Stimulated activated CD4-positive, alpha-beta T cell treated with anti-CD3 and anti-CD28 coated beads, Interleukin-1b, Interleukin-23, amount 100 ng/mL, for 48 hours (primary cell): ENCODE measurements at regions not wholly inside any gene's neighbourhood (a gene's known extent, or its start where the extent isn't known, plus 50 kb on each side); places are given as distances from the start of the nearest gene placed in this dataset.

Experiments
- DNase-seq: peaks from one replicate; pipeline ENCODE4 v3.0.0-alpha.2; 2020

DNA sequence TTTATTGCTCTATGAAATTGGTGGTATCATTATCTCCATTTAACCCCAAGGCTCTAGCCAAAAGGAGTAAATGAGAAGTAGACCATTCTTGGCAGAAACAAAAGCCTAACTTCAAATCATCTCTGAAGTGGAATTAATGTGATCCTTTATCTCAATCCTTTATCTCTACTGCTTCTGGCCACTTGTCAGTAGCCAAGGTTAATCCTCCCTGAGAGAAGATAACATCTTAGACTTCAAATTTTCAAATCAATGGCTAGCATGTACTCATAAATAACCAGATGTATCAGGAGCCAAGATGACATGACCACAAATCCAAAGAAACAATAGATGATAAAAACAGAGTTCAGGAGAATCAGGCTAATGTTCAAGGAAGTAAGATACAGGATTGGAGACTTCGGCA is 123.1 kb upstream of the RASSF8 start:
- DNase-seq, result no peak

DNA sequence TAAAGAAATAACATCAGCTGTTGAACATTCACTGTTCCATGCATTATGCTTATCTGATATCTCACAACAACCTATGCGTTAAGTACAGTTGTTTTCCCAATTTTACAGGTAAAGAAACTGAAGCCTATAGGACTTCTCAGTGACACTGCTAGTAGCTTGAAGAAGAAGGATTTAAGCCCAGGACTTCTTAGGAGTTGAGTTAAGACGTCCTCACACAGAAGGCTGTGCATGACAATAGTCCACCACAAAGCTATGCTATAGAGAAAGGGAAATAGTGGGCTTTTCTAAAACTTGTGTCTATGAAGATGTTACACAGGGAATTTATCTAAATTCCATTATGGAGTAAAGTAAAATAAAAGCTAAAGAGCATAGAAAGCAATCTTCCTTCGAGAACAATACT is 120.5 kb upstream of the RASSF8 start:
- no peak for DNase-seq

DNA sequence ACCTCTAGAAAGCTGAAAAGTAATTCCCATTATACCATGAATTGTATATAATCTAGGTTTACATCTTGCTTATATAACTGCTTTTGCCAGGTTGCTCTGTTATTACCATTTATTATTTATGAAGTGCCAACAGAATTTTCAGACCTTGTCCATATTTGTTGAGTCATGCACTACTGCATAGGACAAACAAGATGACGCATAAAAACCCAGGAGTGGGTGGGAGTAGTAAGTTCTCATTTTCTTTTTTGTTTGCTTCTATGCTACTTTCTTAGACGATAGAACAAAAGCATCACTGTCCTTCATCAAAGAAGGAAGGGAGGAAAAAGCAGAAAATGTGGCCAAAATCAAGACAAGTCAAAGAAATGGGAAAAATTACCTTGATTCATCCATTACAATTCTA is 119.0 kb upstream of the RASSF8 start:
- no peak for DNase-seq

DNA sequence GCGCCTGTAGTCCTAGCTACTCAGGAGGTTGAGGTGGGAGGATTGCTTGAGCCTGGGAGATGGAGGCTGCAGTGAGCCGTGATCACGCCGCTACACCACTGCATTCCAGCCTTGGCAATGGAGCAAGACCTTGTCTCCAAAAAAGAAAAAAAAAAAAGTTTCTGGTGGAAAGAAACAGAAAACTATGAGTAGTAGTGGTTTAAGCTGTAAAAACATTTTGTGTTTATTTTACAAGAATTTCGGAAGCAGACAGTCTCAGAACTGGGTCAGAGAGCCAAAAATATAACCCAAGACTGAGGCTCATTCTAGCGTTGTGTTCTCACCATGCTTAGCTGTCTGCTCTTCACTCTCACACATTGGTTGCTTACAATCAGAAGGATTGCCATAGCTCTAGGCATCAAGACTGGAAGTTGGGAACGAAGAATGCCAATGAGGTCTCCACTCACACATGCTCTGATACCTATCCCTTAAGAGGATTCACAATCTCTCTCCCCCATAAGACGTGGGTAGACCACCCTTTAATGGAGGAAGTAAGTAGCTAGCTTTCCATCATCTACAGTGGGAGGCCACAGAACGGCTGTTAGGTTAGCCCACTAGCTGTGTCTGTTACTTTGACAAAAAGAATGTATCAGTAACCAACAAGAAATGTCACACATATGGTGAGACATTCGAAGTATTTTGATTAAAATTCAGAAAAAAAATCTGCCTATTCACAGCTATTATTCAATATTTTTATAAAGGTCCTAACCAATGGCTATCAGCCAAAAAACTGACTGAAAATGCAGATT is 117.6 kb upstream of the RASSF8 start:
- DNase-seq, result no peak

DNA sequence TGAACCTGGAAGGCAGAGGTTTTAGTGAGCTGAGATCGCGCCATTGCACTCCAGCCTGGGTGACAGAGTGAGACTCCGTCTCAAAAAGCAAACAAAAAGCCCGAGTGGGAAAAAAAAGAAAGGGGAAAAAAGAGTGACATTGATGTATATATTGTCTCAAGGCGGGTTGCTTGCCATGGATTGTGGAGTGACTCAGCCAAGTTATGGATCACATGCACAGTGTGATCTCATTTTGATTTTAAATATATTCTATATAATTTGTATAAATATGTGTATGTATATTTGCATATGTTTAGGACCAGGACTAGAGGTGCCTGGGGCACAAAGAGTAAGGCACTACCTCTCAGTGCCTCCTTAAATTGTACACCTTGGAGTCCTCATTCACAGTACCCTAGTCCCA is 116.2 kb upstream of the RASSF8 start:
- DNase-seq, result no peak

DNA sequence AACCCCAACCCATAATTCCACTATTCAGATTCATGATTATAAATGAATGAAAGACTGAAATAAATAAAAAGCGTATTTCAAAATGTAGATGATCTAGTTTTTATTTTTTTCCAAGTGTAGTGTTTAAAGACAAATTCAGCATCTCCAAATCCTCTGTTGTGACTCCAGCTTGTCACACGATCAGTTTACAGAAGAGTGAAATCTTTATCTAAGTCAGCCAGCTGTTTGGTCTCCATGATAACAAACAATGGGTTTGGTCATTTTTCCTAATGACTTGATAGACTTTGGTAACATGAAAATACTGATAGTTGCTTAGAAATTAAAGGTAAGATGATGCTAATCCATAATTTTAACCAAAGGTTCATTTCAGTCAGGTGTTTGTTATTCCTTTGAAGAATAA is 114.5 kb upstream of the RASSF8 start:
- no peak for DNase-seq

DNA sequence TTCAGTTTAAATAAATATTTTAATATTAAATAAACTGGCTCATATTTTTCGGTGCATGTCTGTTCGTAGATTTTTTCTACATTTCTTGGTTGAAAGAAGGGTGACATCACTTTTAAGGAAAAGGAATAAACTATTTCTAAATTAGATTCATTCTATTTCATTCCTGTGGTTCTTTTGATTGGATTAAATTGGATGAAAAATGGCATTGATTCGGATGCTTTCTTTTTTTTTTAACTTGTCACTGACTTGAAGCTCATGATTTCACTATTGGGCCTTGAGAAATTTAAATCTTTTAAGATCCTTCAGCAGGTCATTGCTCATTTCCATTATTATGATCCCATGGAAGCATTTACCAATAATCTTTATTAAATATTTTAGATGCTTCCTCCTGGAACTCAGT is 113.1 kb upstream of the RASSF8 start:
- DNase-seq, result no peak

DNA sequence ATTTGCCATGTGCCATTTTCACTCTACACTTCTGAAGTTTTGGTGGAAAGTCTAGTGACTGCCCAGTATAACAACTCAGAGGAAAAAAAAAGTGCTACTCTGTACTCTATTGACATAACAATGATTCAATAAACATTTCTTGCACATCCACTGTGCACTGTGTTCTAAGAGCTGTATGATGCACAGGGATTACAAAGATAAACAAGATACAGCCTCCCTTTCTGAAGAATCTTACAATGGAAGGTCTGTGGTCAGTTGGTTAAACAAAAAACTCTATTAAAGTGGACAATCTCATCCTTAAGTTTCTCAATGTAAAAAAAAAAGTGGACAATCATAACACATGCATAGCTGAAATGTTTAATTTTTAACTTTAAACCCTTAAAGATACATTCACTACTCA is 105.7 kb upstream of the RASSF8 start:
- no peak for DNase-seq

DNA sequence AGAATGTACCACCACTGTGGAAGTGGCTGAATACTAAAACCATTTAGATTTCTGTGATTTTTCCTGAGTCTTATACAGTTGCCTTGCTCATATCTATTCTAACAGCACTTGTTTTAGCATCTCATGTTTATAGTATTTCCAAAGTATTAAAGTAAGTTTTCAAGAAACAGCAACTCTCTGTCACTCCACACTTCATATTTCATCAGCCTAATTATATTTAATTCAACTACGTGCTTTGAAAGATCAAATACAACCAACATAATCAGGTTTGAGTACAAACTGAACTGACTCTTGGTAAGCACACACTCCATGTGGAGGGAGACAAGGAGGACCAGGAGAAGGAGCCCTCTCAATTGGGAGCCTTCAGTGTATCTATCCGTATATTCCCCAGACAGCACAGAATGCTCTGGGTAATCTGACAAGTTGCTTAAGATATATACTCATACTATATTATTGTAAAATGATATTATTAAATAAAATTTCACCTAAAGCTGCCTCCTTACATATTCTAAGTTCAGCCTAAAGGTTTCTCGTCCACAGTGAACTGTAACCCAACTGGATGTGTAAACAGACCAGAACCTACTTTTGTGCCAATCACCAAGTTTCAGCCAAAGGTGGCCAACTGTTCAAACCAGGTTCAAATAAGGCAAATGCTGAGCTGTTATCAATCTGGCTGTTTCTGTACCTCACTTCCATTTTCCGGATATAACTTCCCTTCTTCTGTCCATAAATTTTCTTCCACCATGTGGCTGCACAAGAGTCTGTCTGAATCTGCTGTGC is 105.0 kb upstream of the RASSF8 start:
- DNase-seq, result no peak

DNA sequence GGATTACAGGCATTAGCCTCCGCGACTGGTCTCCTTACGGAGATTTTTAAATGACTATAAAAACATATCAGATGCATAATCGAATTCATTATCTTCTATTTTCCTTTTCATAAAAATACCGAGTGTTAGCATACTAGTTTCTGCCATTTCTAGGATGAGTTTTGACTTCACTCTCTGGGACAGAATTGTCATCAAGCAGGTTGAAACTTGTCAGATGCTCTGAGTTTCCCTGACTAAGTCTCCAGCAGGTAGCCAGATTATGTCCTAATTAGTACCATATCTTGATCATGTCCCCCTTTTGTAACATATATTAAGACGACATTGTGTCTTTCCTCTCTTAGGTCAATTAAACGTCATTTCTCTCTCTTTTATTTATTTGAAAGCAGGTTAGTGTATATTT is 103.5 kb upstream of the RASSF8 start:
- DNase-seq, result no peak

DNA sequence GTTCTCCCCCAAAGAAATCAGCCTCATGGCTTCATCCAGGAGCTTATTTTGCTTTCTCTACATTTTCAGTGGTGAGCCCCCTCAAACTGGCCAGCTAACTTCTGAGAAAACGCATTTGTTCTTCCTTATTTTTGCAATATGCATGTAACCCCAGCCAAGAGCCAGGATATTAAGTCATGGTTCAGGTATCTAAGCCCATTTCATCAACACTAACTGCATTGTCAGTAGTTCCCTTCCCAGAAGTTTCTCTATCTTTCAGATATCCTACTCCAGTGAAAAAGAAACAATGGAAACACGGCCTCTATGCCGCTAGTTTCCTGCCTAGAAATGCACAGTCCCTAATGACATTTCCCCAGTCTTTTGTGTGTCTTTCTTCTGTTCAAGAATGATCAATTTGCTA is 102.8 kb upstream of the RASSF8 start:
- no peak for DNase-seq

DNA sequence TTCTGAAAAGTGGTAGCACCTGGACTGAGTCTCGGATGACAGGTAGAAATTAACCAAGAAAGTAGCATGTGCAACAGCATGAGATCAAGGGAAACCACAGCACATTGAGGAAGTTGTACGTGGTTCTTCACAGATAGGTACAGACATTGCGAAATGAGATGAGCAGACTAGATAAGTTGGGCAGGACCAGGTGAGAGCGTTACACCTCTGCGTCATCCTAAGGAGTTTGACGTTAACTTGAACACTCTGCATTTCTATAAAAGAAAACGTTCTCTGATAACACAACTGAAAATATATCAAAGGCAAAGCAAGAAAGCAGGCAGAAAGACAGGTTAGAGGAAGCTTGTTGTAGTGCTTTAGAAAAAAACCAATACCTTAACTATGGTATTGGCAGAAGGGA is 98.5 kb upstream of the RASSF8 start:
- no peak for DNase-seq

DNA sequence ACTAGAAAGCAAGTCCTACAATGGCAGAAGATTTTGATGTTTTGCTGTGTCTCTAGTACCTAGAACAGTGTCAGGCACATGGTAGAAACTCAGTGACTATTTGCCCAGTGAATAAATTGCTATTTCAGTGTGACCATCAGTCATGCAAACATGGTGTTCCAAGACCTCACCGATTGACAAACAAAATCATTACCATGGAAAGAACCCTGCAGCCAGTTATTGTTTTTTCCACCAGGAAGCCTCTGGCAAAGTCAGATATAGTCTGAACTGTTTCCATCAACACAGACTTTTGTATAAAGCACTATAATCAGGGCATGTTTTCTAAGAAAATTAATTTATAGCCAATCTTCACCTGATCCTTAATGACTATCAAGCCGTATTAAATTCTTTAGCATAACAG is 97.3 kb upstream of the RASSF8 start:
- DNase-seq, result no peak

DNA sequence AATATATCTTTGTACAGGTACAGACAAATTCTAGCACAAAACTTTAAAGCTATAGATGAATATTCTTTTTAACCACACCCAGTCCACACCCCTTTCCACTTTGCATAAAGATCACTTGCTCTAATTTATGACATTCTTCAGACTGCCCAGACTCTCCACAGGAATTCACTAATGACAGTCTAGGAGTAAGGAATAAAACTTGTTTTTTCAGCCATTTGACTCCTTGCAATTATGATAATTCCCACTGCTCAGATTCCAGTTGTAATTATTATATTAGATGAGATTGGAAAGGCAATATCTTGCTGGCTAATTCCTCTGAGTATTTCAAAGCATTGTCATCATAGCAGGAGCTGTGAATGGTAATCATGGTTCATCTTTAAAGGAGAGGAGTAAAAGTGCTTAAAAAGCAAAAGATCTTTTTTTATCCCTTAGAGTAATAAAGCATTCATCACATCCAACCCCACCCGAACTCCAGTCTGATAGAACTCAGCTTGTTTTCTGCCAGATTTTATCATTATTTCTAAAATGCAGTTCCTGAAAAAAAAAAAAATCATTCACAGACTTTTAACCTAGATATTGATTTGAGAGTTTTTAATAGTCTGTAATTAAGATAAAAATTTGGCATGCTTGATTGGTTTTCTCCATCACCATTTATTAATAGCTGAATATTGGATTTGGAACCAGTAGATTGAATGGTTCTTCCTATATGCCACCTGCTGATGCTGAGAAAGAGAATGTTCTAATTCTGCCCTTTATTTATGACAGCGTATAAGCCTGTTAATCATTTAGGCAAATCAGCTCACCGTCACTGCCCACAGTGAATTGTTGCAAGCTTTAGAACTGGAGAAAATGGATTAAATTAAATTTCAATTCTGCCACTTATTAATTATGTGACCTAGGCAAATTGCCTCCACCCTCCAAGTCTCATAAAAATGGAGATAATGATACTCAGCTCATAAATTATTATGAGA is 93.9 kb upstream of the RASSF8 start:
- DNase-seq, result no peak

DNA sequence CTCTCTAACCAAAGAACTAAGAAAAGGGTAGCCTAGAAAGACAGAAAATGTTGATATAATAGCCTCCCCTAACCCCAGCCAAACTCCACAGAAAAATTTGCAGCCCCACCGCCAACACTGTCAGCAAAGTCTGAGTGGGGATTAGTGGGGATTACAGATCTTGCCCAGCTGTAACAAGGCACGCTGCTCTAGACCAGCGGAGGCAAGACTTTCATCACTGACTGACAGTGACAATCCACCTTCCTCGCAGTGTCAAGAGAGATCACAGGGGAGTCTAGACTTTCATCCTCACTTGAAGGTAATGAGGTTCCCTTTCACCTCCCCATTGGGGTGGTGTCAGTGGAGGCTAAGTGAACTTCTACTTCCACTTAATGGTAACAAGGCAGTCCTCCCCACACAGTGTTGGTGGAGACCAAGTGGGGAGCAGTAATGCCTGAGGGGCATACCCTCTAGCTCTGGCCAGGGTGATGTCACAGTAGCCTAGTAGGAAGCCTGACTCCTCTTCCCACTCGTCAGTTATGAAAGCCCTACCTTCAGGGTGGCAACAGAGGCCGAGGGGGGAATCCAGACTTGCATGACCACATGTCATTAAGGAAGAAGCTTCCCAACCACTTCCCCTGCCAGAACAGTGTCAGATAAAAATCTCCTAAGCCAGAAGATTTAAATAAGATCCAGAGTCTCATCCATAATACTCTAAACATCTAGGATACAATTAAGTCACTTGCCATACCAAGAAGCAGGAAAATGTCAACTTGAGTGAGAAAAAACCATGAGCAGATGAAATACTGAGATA is 91.7 kb upstream of the RASSF8 start:
- no peak for DNase-seq

DNA sequence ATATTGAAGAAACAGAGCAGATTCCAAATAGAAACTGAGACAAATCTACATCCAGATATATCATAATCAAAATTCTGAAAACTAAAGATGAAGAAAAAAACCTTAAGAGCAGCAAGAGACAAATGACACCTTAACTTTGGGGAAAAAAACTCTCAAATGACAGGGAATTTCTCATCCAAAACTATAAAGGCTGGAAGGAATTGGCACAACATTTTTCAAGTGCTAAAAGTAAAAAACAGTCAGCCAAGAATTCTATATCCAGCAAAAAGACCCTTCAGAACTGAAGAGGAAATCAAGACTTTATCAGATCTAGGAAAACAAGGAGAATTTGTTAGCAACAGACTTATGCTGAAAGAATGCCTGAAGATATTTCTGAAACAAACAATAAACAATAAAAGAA is 90.3 kb upstream of the RASSF8 start:
- DNase-seq, result no peak

DNA sequence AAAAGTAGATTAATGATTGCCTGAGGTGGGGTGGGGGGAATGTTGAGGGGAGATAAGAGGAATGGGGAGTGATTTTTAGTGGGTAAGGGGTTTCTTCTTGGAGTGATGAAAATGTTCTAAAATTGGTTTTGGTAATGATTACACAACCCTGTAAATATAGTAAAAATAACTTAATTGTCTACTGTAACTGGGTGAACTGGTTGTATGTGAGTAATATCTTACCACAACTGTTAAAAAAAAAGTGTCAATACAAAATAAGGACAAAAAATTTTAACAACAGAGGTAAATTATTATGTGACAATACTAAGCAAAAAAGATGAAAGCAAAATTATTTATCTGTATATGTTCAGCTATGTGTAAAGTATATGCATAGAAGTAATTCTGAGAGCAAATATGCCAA is 86.3 kb upstream of the RASSF8 start:
- DNase-seq, result no peak

DNA sequence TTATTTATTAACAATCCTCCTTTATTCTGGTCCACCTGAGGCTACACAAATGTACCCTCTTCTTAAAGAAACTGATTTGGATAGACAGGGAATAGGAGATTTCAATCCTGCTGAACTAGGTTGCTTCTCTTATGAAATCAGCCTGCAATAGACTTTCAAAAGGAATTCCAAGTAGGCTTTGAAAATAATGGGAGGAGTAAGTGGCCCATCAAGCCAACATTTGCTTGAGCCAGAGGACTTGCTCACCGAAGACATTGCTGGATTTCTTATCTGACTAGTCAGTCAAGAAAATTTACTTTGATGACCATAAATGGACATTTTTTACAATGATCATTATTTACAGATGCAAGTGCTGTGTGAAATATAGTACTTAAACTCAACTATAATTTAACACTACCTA is 82.8 kb upstream of the RASSF8 start:
- no peak for DNase-seq

DNA sequence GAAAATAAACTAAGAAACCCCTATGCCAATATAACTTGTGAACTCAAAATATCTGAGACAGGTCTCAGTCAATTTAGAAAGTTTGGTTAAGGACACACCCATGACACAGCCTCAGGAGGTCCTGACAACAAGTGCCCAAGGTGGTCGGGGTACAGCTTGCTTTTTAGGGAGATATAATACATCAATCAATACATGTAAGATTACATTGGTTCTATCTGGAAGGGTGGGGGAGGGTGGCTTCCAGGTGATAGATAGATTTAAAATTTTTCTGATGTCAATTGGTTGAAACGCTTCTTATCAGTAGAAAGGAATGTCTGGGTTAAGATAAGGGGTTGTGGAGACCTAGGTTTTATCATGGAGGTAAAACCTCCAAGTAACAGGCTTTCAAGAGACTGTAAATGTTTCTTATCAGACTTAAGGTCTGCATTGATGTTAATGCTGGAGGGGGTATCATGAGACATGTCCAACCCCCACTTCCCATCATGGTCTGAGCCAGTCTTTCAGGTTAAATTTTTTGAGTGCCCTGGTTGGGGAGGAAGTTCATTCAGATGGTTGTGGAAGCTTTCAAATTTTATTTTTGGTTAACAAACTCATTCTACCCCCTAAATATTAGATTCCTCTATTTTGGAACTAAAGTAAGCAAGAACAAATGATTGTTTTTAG is 82.0 kb upstream of the RASSF8 start:
- DNase-seq, result no peak

DNA sequence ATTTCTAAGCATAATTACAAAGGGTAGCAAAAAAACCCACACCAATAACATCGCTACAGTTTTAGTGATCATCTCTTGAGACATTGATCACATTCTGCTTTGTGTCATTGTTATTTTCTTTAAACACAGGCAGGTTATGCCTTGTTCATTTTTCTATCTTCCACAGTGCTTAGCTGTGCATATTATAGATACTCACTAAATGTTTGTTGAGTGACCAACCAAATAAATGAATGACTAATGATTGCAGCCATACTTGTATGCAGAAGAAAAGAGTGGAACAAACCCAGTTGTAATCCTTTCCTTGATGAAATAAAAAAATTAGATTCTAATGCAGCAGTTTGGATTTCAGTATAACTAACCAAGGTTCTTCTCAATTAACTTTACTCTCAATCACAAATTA is 81.0 kb upstream of the RASSF8 start:
- no peak for DNase-seq

DNA sequence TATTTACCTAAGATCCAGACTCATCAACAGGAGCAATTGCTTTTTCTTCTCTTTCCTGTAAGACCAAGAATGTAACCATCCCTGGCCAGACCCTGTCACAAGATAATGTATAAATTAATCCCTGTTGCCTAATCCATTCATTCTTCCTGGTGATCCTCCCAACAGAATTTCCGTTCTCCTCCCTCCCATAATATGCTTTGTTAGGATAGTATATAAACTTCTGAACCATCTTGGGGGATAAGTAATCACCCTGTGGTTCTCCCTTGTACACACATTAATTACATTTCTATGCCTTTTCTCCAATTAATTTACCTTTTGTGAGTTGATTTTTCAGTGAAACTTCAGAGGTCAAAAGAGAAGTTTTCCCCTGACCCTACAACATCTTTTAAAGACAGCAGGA is 76.2 kb upstream of the RASSF8 start:
- DNase-seq, result no peak
